Type B pancreatic cell (in vitro differentiated cells): ENCODE measurements at regions not wholly inside any gene's neighbourhood (a gene's known extent, or its start where the extent isn't known, plus 50 kb on each side); places are given as distances from the start of the nearest gene placed in this dataset.

Source experiments
- DNase-seq: peaks from one replicate; pipeline ENCODE4 v3.0.0; 2021; ENCODE audit warnings: mixed read lengths; ENCODE audit not compliant: unreplicated experiment; ENCODE audit errors: extremely low spot score
- H3K27ac Mint-ChIP-seq: 2 replicates; pipeline ENCODE4 v1.8.0; 2021; ENCODE audit warnings: mild to moderate bottlenecking, mixed read lengths
- H3K27me3 Mint-ChIP-seq: 2 replicates; pipeline ENCODE4 v1.8.0; 2021; ENCODE audit warnings: mixed read lengths
- H3K36me3 Mint-ChIP-seq: 2 replicates; pipeline ENCODE4 v1.8.0; 2021; ENCODE audit warnings: mixed read lengths
- H3K4me1 Mint-ChIP-seq: one replicate; pipeline ENCODE4 v1.8.0; 2021; ENCODE audit warnings: mixed read lengths; ENCODE audit not compliant: unreplicated experiment
- H3K4me3 Mint-ChIP-seq: 2 replicates; pipeline ENCODE4 v1.8.0; 2021; ENCODE audit warnings: mild to moderate bottlenecking, mixed read lengths
- H3K9me3 Mint-ChIP-seq: 2 replicates; pipeline ENCODE4 v1.8.0; 2021; ENCODE audit warnings: mixed read lengths
- TF ChIP-seq, protein P1 (sequence below): fragments of 200-600 bp; sonication (generic); conservative IDR thresholded peaks from 2 replicates; pipeline ENCODE4 v1.5.0; 2021; ENCODE audit warnings: antibody characterized with exemption, mild to moderate bottlenecking

DNA sequence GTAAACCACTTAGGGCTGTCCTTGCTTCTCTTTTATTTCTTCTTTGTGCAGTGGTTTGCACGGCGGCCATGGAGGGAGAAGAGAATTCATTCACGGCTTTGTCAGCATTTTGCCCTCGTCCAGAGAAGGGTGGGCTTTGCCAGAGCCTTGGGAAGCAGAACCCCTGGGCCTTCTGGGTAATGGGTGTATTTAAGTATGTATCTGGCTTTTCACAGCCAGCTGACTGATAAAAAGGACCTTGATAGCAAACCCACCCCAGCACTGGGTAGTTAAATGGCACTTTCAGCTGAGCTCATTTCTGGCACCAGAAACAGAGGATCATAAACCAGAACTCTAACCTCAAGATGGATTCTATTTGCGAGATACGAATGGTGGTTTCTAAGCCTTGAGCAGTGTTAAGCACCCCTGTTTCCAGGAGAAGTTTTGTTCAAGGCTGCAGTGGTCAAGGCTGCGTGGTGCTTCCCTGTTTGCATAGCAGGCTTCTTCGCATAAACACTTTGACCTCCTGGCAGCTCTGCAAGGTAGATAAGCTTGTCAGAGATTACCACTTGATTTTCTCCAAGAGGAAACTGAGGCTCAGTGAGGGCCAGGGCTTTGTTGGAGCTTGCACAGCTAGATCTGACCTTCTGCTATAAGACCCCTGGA, 441.6 kb upstream of the KLF4 start:
- Mint-ChIP-seq H3K27me3 (peaks cover 3% of the 10 kb centered on the region), H3K4me1 (no peaks in the 10 kb centered on the region), H3K9me3 (peaks cover 12% of the 10 kb centered on the region), H3K36me3 (no peaks in the 10 kb centered on the region), H3K4me3 (no peak overlapping the region), H3K27ac (no peak overlapping the region)
- TF ChIP-seq, protein P1, sequence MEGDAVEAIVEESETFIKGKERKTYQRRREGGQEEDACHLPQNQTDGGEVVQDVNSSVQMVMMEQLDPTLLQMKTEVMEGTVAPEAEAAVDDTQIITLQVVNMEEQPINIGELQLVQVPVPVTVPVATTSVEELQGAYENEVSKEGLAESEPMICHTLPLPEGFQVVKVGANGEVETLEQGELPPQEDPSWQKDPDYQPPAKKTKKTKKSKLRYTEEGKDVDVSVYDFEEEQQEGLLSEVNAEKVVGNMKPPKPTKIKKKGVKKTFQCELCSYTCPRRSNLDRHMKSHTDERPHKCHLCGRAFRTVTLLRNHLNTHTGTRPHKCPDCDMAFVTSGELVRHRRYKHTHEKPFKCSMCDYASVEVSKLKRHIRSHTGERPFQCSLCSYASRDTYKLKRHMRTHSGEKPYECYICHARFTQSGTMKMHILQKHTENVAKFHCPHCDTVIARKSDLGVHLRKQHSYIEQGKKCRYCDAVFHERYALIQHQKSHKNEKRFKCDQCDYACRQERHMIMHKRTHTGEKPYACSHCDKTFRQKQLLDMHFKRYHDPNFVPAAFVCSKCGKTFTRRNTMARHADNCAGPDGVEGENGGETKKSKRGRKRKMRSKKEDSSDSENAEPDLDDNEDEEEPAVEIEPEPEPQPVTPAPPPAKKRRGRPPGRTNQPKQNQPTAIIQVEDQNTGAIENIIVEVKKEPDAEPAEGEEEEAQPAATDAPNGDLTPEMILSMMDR = no peak
- no peak for DNase-seq

DNA sequence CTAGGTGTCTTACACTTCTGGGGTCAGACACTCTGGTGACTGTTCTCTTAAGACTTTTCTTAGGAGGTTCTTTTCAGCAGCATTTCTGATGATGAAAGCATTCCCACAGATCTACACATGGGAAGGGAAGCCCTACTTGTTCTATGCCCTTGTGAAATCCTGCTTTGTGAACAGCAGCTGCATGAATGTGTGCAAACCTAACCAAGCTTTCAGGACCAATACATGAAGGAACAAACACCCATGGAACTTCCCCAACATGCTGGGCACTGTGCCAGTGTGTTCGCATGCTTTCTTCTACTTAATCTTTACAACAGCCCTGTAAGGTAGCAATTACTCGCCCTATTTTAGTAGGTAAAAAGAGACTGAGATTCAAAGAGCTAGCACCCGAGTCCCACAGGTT, 439.9 kb upstream of the KLF4 start:
- no peak overlapping the region for H3K4me3 Mint-ChIP-seq
- peaks cover 11% of the 10 kb centered on the region for H3K9me3 Mint-ChIP-seq
- TF ChIP-seq, protein P1 = no peak

GRCh38 chr9:107928701-107929371, 439.3 kb upstream of the KLF4 start:
- TF ChIP-seq, protein P1 = no peak
- Mint-ChIP-seq H3K27ac (no peak overlapping the region), H3K4me3 (no peak overlapping the region), H3K27me3 (peaks cover under 1% of the 10 kb centered on the region), H3K9me3 (peaks cover 5% of the 10 kb centered on the region), H3K4me1 (no peaks in the 10 kb centered on the region), H3K36me3 (no peaks in the 10 kb centered on the region)
- no peak for DNase-seq

More for the DNA sequence above, 439.9 kb upstream of the KLF4 start:
- no peak for DNase-seq
- no peak overlapping the region for H3K27ac Mint-ChIP-seq
- H3K36me3 Mint-ChIP-seq = no peaks in the 10 kb centered on the region
- H3K27me3 Mint-ChIP-seq = peaks cover 3% of the 10 kb centered on the region
- H3K4me1 Mint-ChIP-seq = no peaks in the 10 kb centered on the region

- peaks cover 5% of the 10 kb centered on the region for H3K9me3 Mint-ChIP-seq
- TF ChIP-seq, protein P1 = no peak
- H3K4me3 Mint-ChIP-seq = no peak overlapping the region
Measured at GRCh38 chr9:107927276-107927675, 437.7 kb upstream of the KLF4 start.

GRCh38 chr9:107925749-107926297, 436.3 kb upstream of the KLF4 start:
- TF ChIP-seq, protein P1 = no peak
- no peaks in the 10 kb centered on the region for H3K36me3 Mint-ChIP-seq
- H3K27me3 Mint-ChIP-seq = peaks cover 5% of the 10 kb centered on the region
- no peak for DNase-seq
- H3K9me3 Mint-ChIP-seq = peaks cover 5% of the 10 kb centered on the region
- H3K4me3 Mint-ChIP-seq = no peak overlapping the region
- H3K27ac Mint-ChIP-seq = no peak overlapping the region
- no peaks in the 10 kb centered on the region for H3K4me1 Mint-ChIP-seq

More at GRCh38 chr9:107927276-107927675, 437.7 kb upstream of the KLF4 start:
- no peaks in the 10 kb centered on the region for H3K36me3 Mint-ChIP-seq
- no peaks in the 10 kb centered on the region for H3K4me1 Mint-ChIP-seq
- no peak for DNase-seq
- no peaks in the 10 kb centered on the region for H3K27me3 Mint-ChIP-seq
- H3K27ac Mint-ChIP-seq = no peak overlapping the region
